BJ (cell line): ENCODE measurements at regions not wholly inside any gene's neighbourhood (a gene's known extent, or its start where the extent isn't known, plus 50 kb on each side); places are given as distances from the start of the nearest gene placed in this dataset.

Source experiments
- CTCF ChIA-PET: fragments of 350-600 bp; formaldehyde crosslinking; extraction: SDS; loops from one replicate; lab custom pipeline; 2021; ENCODE audit warnings: antibody characterized with exemption, inconsistent platforms; lab: Yijun Ruan, JAX
- POLR2A ChIA-PET: fragments of 300-600 bp; sonication (Branson Sonifier 250); formaldehyde crosslinking; extraction: SDS; loops from one replicate; lab custom pipeline; 2021; ENCODE audit warnings: antibody characterized with exemption; lab: Charles Lee
- DNase-seq: peaks from one replicate; pipeline ENCODE4 v3.0.0-alpha.2; 2011; ENCODE audit warnings: low read depth
- H3K27me3 ChIP-seq: 2 replicates; pipeline ENCODE4 v1.6.0; 2011; ENCODE audit warnings: low read length; ENCODE audit not compliant: control insufficient read depth, insufficient read depth
- H3K36me3 ChIP-seq: 2 replicates; pipeline ENCODE4 v1.5.1; 2011; ENCODE audit warnings: low read length; ENCODE audit not compliant: control insufficient read depth, insufficient read depth
- H3K4me3 ChIP-seq: 2 replicates; pipeline ENCODE4 v1.5.1; 2011; ENCODE audit warnings: low read depth, mild to moderate bottlenecking, control low read depth, low read length
- CTCF ChIP-seq: IDR thresholded peaks from 2 replicates; pipeline ENCODE4 v1.5.1; 2011; ENCODE audit warnings: low read depth, mild to moderate bottlenecking, control low read depth, inconsistent platforms, low read length, moderate library complexity; ENCODE audit not compliant: insufficient read depth

GRCh38 chr10:65032867-65033769 is 1511.9 kb downstream of the REEP3 start:
- no peak for DNase-seq
- ChIA-PET POLR2A (no interaction called here), CTCF (interaction anchor here (0.7 kb wide), 1 partner anchor 187 kb away, joined by 3 read pairs; no protein-coding TSS in a partner anchor)
- TF ChIP-seq CTCF = no peak
- no peaks in the 10 kb centered on the region for H3K27me3 ChIP-seq
- H3K4me3 ChIP-seq = no peak overlapping the region
- H3K36me3 ChIP-seq = no peaks in the 10 kb centered on the region

- no peak for DNase-seq
- Histone ChIP-seq H3K4me3 (no peak overlapping the region), H3K36me3 (no peaks in the 10 kb centered on the region), H3K27me3 (no peaks in the 10 kb centered on the region)
- no peak for TF ChIP-seq CTCF
- CTCF ChIA-PET = no interaction called here
- POLR2A ChIA-PET = interaction anchor here (0.6 kb wide), 1 partner anchor 493 kb away, joined by 3 read pairs; no protein-coding TSS in a partner anchor
Measured at GRCh38 chr10:65033957-65034356, 1512.8 kb downstream of the REEP3 start.

DNA sequence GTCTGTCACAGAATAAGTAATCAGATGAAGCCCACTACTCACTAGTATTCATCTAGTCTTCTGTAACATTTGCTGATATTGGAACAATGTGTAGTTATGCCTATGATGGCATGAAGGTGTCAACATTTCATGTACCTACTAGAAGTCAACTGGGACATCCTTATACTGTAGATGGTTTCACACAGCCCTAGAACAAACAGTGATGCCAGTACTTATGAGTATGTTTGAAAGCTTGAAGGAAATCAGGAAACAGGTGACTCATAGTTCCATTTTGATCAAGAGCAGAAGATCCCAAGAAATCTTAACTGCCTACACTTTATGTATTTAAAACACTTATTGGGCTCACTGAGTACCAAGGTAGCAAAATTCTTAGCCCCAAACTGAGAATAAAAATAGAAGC is 1519.6 kb downstream of the REEP3 start:
- no peak for TF ChIP-seq CTCF
- ChIA-PET CTCF (no interaction called here), POLR2A (no interaction called here)
- no peaks in the 10 kb centered on the region for H3K27me3 ChIP-seq
- H3K36me3 ChIP-seq = no peaks in the 10 kb centered on the region
- no peak for DNase-seq
- H3K4me3 ChIP-seq = no peak overlapping the region

- CTCF ChIA-PET = no interaction called here
- POLR2A ChIA-PET = no interaction called here
- TF ChIP-seq CTCF = no peak
- H3K27me3 ChIP-seq = no peaks in the 10 kb centered on the region
- no peak overlapping the region for H3K4me3 ChIP-seq
- no peak for DNase-seq
- no peaks in the 10 kb centered on the region for H3K36me3 ChIP-seq
Measured at GRCh38 chr10:65041307-65041706, 1520.1 kb downstream of the REEP3 start.

- Histone ChIP-seq H3K36me3 (no peaks in the 10 kb centered on the region), H3K4me3 (no peak overlapping the region), H3K27me3 (no peaks in the 10 kb centered on the region)
- POLR2A ChIA-PET = no interaction called here
- DNase-seq = no peak
- no peak for TF ChIP-seq CTCF
- CTCF ChIA-PET = no interaction called here
Measured at GRCh38 chr10:65042496-65042895, 1521.3 kb downstream of the REEP3 start.
